SHP77 (cell line): ENCODE measurements at regions not wholly inside any gene's neighbourhood (a gene's known extent, or its start where the extent isn't known, plus 50 kb on each side); places are given as distances from the start of the nearest gene placed in this dataset.
"Not testable (repeated sequence)": the region's sequence is repeated elsewhere in the genome, so short reads cannot be mapped to it uniquely, and the experiment has no call there.

Experiments
- DNase-seq, 2 experiments: peaks; one replicate each; lab custom pipeline; 2025; lab: John Stamatoyannopoulos, UW

- DNase-seq, result no peak
These were observed 464.5 kb downstream of the GXYLT1 start for GRCh38 chr12:41680155-41680554.

GRCh38 chr12:41663598-41664265, 475.6 kb downstream of the PDZRN4 start:
- DNase-seq, result no peak

- DNase-seq, result no peak
These were observed 473.1 kb downstream of the PDZRN4 start for GRCh38 chr12:41661141-41661765.

GRCh38 chr12:41656454-41656853, 468.3 kb downstream of the PDZRN4 start:
- DNase-seq, result no peak

- no peak for DNase-seq
These were observed 465.5 kb downstream of the PDZRN4 start for GRCh38 chr12:41653386-41654326.

GRCh38 chr12:41652981-41653380, 464.9 kb downstream of the PDZRN4 start:
- no peak for DNase-seq

- no peak for DNase-seq
These were observed 457.5 kb downstream of the PDZRN4 start for GRCh38 chr12:41645624-41646023.

GRCh38 chr12:41642808-41643207, 454.7 kb downstream of the PDZRN4 start:
- not testable (repeated sequence) for DNase-seq

GRCh38 chr12:41636653-41637052, 448.5 kb downstream of the PDZRN4 start:
- DNase-seq, result no peak

GRCh38 chr12:41635626-41636364, 447.7 kb downstream of the PDZRN4 start:
- no peak for DNase-seq

- no peak for DNase-seq
These were observed 446.0 kb downstream of the PDZRN4 start for GRCh38 chr12:41634091-41634490.

GRCh38 chr12:41629611-41630010, 441.5 kb downstream of the PDZRN4 start:
- no peak for DNase-seq

GRCh38 chr12:41627476-41627875, 439.4 kb downstream of the PDZRN4 start:
- no peak for DNase-seq

GRCh38 chr12:41624571-41624970, 436.5 kb downstream of the PDZRN4 start:
- DNase-seq, result no peak
